GM18507 (cell line): ENCODE measurements at regions not wholly inside any gene's neighbourhood (a gene's known extent, or its start where the extent isn't known, plus 50 kb on each side); places are given as distances from the start of the nearest gene placed in this dataset.
"Not testable (repeated sequence)": the region's sequence is repeated elsewhere in the genome, so short reads cannot be mapped to it uniquely, and the experiment has no call there.

Experiments used
- DNase-seq: peaks from one replicate; pipeline ENCODE4 v3.0.0; 2011; ENCODE audit warnings: low read depth; ENCODE audit not compliant: insufficient read length; ENCODE audit errors: extremely low spot score
- FAIRE-seq: peaks from 2 replicates; lab custom pipeline; 2011; peaks lifted over from hg19 to GRCh38; lab: Jason Lieb, UNC

DNA sequence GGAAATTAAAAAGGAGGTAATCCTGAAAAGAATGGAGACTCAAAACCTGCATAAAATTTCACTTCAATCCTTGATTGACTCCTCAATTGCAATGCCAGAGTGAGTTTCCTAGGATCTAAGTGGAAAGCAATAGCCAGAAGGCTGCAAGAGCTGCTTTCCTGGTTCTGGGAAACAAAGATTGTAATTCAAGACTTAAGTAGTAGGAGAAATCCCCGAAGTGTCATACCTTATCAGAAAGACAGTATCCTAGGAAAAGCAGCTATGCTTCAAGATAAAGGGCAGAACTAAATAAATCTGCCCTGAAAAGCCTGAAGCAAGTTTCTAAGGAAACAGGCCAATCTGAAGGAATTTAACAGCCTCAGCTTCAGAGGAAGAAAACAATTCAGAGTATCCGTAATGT, 390.2 kb downstream of the DSC3 start:
- FAIRE-seq (no peak), DNase-seq (no peak)

DNA sequence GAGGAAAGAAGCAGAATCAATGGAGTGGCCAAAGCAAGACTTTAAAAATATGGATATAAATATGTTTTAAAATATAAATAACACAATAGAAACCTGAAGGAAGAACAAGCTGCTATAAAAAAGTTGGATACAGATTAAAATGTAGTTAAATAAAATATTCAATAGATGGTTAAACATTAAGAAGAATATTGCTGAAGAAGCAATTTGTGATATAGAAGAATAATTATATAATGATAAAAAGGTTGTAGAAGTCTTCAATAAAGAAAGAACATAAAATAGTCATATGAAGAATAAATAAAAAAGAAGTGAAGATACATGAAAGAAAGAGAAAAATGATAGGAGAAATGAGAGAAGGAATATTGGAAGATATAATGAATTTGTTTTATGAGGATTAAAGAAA, 392.0 kb downstream of the DSC3 start:
- no peak for DNase-seq
- FAIRE-seq = no peak

- FAIRE-seq (no peak), DNase-seq (no peak)
Measured at GRCh38 chr18:30644158-30644557, 398.4 kb downstream of the DSC3 start.

GRCh38 chr18:30639361-30639760, 403.2 kb downstream of the DSC3 start:
- DNase-seq (no peak), FAIRE-seq (no peak)

- no peak for FAIRE-seq
- no peak for DNase-seq
Measured at GRCh38 chr18:30634249-30634648, 408.3 kb downstream of the DSC3 start.

GRCh38 chr18:30632071-30632698, 410.4 kb downstream of the DSC3 start:
- DNase-seq (no peak), FAIRE-seq (no peak)

- DNase-seq = no peak
- no peak for FAIRE-seq
Measured at GRCh38 chr18:30625961-30626360, 416.6 kb downstream of the DSC3 start.

DNA sequence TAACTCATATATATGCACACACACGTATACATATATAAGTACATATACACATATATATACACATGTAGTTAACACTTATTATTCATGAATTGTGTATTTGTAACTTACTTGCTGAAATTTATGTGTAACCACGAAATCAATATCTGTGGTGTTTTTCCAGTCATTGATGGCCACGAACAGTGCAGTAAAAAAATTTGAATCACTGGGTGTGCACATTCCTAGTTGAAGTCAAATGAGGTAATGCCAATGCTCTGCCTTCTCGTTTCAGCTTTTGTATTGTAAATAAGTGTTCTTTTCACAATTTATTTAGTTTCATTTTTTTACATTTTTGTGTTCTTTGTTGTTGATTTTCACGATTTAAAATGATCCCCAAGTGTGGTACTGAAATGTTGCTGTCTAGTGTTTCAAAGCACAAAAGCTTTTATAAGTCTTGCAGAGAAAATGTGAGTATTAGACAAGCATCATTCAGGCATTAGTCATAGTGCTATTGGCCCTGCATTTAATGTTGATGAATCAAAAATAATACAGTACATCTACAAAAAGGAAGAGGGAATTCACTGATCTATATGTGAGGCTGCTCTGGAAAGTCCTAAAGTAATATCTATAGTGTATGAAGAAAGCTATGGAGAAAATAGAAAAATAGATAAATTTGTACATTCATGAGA, 419.0 kb downstream of the DSC3 start:
- FAIRE-seq = no peak
- DNase-seq = no peak

GRCh38 chr18:30622635-30623034, 419.9 kb downstream of the DSC3 start:
- no peak for DNase-seq
- FAIRE-seq = no peak

GRCh38 chr18:30622104-30622503, 420.4 kb downstream of the DSC3 start:
- FAIRE-seq (no peak), DNase-seq (no peak)

- FAIRE-seq = no peak
- DNase-seq = no peak
Measured at GRCh38 chr18:30618567-30618966, 424.0 kb downstream of the DSC3 start.

GRCh38 chr18:30616414-30616813, 426.1 kb downstream of the DSC3 start:
- FAIRE-seq = no peak
- no peak for DNase-seq

- no peak for FAIRE-seq
- no peak for DNase-seq
Measured at GRCh38 chr18:30613467-30613801, 429.1 kb downstream of the DSC3 start.

DNA sequence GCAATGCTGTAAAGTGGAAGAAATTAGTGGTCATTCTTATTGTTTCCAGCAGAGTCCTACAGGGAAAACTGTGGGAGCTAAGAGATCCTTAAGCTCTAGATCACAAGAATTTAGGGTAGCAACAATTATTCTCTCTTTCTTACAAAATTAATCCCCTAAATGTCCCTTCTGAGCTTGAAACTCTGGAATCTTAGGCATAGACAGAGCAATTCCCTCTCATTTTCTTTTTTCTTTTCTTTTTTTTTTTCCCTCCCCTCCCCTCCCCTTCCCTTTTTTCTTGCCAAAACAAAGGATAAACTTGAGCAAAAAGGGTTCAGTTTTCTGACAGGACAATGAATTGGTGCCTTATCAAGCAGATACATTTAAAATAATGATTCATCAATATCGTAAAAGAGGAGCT, 441.0 kb downstream of the DSC3 start:
- no peak for FAIRE-seq
- no peak for DNase-seq

DNA sequence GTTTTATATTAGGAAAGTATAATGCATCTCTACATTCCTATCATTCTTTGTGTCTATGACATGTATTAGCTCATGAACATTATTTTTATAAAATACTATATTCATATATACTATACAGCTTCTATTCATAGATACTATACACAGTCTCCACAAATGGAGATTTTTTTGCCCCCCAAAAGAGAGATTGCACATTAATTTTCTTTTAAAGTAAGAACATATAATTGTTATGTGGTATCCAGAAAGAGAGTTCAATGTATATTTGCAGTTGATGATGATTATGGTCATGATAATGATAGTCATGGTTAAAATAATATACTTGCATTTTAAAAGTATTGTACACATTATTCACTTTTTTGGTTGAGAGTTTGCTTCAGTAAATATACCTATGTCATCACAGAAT, 445.3 kb downstream of the DSC3 start:
- FAIRE-seq (no peak), DNase-seq (no peak)

DNA sequence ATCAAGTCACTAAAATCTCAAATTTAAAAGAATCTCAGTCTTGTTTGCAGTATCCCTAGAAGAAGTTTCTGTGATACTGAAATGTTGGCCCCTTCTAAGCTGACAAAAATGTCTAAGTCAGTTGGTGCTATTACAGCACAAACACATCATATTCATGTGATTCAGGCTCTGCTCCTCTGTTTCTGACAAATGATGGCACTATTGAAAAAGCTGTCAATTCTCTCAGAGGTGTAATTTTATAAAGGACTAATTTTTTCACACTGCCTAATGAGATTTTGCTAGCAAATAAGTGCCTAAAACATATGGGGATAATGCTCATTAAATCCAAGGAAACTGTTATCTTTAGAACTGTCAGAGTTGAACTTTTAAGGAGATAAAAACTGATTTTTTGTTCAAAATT, 445.9 kb downstream of the DSC3 start:
- DNase-seq (no peak), FAIRE-seq (no peak)

GRCh38 chr18:30595942-30596341, 446.6 kb downstream of the DSC3 start:
- FAIRE-seq (no peak), DNase-seq (no peak)

DNA sequence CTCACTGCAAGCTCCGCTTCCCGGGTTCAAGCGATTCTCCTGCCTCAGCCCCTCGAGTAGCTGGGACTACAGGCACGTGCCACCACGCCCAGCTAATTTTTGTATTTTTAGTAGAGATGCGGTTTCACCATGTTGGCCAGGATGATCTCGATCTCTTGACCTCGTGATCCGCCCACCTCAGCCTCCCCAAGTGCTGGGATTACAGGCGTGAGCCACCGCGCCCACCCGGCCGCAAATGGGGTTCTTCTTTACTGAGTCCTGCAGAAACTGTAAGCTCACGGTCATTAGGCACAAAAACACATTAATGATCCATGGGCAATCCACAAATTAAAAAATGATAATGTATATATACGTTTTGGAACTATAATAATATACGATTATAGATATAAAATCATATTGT, 447.6 kb downstream of the DSC3 start:
- not testable (repeated sequence) for DNase-seq, FAIRE-seq

DNA sequence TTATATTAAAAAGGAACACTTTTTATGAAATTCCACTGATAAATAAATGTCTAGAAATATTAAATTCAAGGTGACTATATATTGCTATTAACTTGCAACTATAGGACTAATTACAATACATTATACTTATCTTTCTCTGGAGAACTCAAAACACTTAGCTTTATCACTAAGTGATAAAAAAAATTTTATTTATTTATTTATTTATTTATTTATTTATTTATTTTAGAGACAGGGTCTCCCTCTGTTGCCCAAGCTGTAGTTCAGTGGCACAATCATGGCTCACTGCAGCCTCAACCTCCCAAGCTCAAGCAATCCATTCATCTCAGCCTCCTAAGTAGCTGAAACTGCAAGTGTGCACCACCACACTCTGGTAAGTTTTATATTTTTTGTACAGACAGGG, 451.1 kb downstream of the DSC3 start:
- FAIRE-seq (no peak), DNase-seq (no peak)

DNA sequence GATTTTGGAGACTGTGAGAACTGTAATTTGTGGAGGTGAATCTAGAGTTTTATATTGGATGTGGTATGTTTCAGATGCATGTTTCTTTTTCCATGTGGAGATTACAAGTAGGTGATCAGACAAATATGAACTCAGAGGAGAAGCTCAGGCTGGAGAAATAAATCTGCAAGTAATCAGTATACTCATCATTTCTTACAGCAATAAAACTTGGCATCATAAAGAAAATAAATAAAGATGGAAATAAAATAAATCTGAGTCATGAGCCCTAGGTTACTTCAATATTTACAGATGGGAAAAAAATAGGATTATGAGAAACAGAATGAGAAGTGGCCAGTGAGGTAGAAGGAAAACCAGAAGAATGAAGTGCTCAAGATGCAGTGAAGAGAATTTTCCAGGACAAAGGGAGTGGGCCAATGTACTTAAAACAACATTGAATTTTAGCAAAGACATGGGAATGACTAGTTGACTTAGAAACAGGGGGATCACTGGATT, 453.8 kb downstream of the DSC3 start:
- no peak for DNase-seq
- FAIRE-seq = no peak

GRCh38 chr18:30583768-30584167, 458.8 kb downstream of the DSC3 start:
- no peak for FAIRE-seq
- DNase-seq = no peak

GRCh38 chr18:30582078-30582477, 460.5 kb downstream of the DSC3 start:
- FAIRE-seq = no peak
- no peak for DNase-seq
